H1 (cell line): ENCODE measurements at regions not wholly inside any gene's neighbourhood (a gene's known extent, or its start where the extent isn't known, plus 50 kb on each side); places are given as distances from the start of the nearest gene placed in this dataset.

Source experiments
- CTCF ChIA-PET: fragments of 300-600 bp; sonication (Branson Sonifier 250); formaldehyde crosslinking; loops from one replicate; lab custom pipeline; 2021; ENCODE audit not compliant: partially characterized antibody; lab: Charles Lee
- POLR2A ChIA-PET: fragments of 300-600 bp; sonication (Branson Sonifier 250); formaldehyde crosslinking; loops from one replicate; lab custom pipeline; 2021; ENCODE audit warnings: inconsistent platforms; ENCODE audit not compliant: partially characterized antibody; lab: Charles Lee
- DNase-seq, 2 experiments: peaks; one replicate each; pipeline versions ENCODE4 v3.0.0 to v3.0.0-alpha.2; 2010 to 2022; ENCODE audit warnings: low spot score in 2 of 2, low read depth in 1 of 2, mixed read lengths in 1 of 2
- FAIRE-seq: peaks from 2 replicates; lab custom pipeline; 2011; peaks lifted over from hg19 to GRCh38; lab: Jason Lieb, UNC
- H2AFZ ChIP-seq: 2 replicates; pipeline ENCODE4 v1.8.1; 2012; ENCODE audit warnings: low read length, inconsistent platforms
- H2AK5ac ChIP-seq: 2 replicates; pipeline ENCODE4 v1.6.1; 2013; ENCODE audit warnings: low read depth, low read length
- H2BK120ac ChIP-seq: replicated peaks from 2 replicates; pipeline ENCODE3; 2013; ENCODE audit warnings: low read depth, low read length, inconsistent platforms
- H2BK12ac ChIP-seq: 2 replicates; pipeline ENCODE4 v1.6.1; 2013; ENCODE audit warnings: low read depth, low read length
- H2BK15ac ChIP-seq: 2 replicates; pipeline ENCODE4 v1.6.1; 2013; ENCODE audit warnings: low read length
- H2BK20ac ChIP-seq: 2 replicates; pipeline ENCODE4 v1.6.1; 2013; ENCODE audit warnings: low read length
- H2BK5ac ChIP-seq: 2 replicates; pipeline ENCODE4 v1.6.1; 2013; ENCODE audit warnings: low read depth, low read length
- H3K14ac ChIP-seq: 2 replicates; pipeline ENCODE4 v1.6.1; 2013; ENCODE audit warnings: inconsistent platforms; ENCODE audit not compliant: insufficient read length
- H3K18ac ChIP-seq: 2 replicates; pipeline ENCODE4 v1.6.1; 2013; ENCODE audit warnings: low read length; ENCODE audit errors: extremely low read depth
- H3K23ac ChIP-seq: 2 replicates; pipeline ENCODE4 v1.6.1; 2013; ENCODE audit warnings: inconsistent platforms; ENCODE audit not compliant: insufficient read length
- H3K23me2 ChIP-seq: 2 replicates; pipeline ENCODE4 v1.6.1; 2013; ENCODE audit warnings: low read depth, low read length
- H3K27ac ChIP-seq: 2 replicates; pipeline ENCODE4 v1.6.1; 2011; ENCODE audit warnings: low read depth, low read length, inconsistent platforms
- H3K27me3 ChIP-seq, 4 experiments: replicated peaks in 1 of 4; 1 replicate in 1 of 4; 2 replicates in 3 of 4; pipeline versions ENCODE4 v1.6.1 to v1.8.1; 2011 to 2013; ENCODE audit warnings: low read length in 3 of 4, mild to moderate bottlenecking in 3 of 4, inconsistent platforms in 2 of 4, mixed read lengths in 2 of 4, moderate library complexity in 1 of 4; ENCODE audit not compliant: control insufficient read depth in 3 of 4, insufficient read depth in 3 of 4; ENCODE audit errors: extremely low read depth in 1 of 4
- H3K36me3 ChIP-seq, 4 experiments: 2 replicates each; pipeline versions ENCODE4 v1.6.1 to v1.8.1; 2011 to 2013; ENCODE audit warnings: mild to moderate bottlenecking in 4 of 4, low read length in 3 of 4, moderate library complexity in 2 of 4, control low read depth in 1 of 4, inconsistent platforms in 1 of 4; ENCODE audit not compliant: insufficient read depth in 4 of 4, control insufficient read depth in 2 of 4
- H3K4ac ChIP-seq: replicated peaks from 2 replicates; pipeline ENCODE3; 2013; ENCODE audit warnings: low read length, low read depth, mixed read lengths, inconsistent platforms; ENCODE audit not compliant: insufficient read length
- H3K4me1 ChIP-seq, 4 experiments: replicated peaks in 1 of 4; 1 replicate in 1 of 4; 2 replicates in 3 of 4; pipeline versions ENCODE4 v1.6.1 to v1.8.1; 2011 to 2013; ENCODE audit warnings: low read length in 3 of 4, inconsistent platforms in 2 of 4, mixed read lengths in 1 of 4; ENCODE audit not compliant: insufficient read depth in 4 of 4, control insufficient read depth in 3 of 4
- H3K4me2 ChIP-seq, 2 experiments: 2 replicates each; pipeline versions ENCODE4 v1.6.1 to v1.8.1; 2011 to 2013; ENCODE audit warnings: low read depth in 2 of 2, low read length in 2 of 2, control low read depth in 1 of 2, inconsistent platforms in 1 of 2, mild to moderate bottlenecking in 1 of 2; ENCODE audit not compliant: insufficient read depth in 1 of 2
- H3K4me3 ChIP-seq, 4 experiments: fragments of 200-600, 300-600 bp in 1 of 4; sonication (generic), shearing (Covaris generic), sonication (Bioruptor Twin) in 1 of 4; 2 replicates each; pipeline versions ENCODE4 v1.5.1 to v1.8.1; 2011 to 2016; ENCODE audit warnings: low read length in 4 of 4, low read depth in 3 of 4, control low read depth in 2 of 4, inconsistent platforms in 2 of 4, mild to moderate bottlenecking in 2 of 4, mixed read lengths in 1 of 4, moderate library complexity in 1 of 4; ENCODE audit not compliant: insufficient read depth in 2 of 4; ENCODE audit errors: extremely low read depth in 1 of 4
- H3K56ac ChIP-seq: replicated peaks from 2 replicates; pipeline ENCODE3; 2013; ENCODE audit warnings: low read depth, mild to moderate bottlenecking, mixed read lengths, low read length, inconsistent platforms; ENCODE audit not compliant: insufficient read length
- H3K79me1 ChIP-seq: 2 replicates; pipeline ENCODE4 v1.6.1; 2013; ENCODE audit warnings: low read depth, low read length, control low read depth
- H3K79me2 ChIP-seq, 2 experiments: 2 replicates each; pipeline versions ENCODE4 v1.6.1 to v1.8.1; 2012 to 2013; ENCODE audit warnings: low read length in 2 of 2, mild to moderate bottlenecking in 2 of 2, inconsistent platforms in 1 of 2; ENCODE audit not compliant: insufficient read depth in 2 of 2, control insufficient read depth in 1 of 2
- H3K9ac ChIP-seq, 4 experiments: replicated peaks in 1 of 4; 1 replicate in 1 of 4; 2 replicates in 3 of 4; pipeline versions ENCODE4 v1.6.1 to v1.8.1; 2011 to 2013; ENCODE audit warnings: low read depth in 3 of 4, low read length in 3 of 4, control low read depth in 2 of 4, mild to moderate bottlenecking in 2 of 4, moderate library complexity in 2 of 4, inconsistent platforms in 1 of 4; ENCODE audit errors: extremely low read depth in 1 of 4
- H3K9me3 ChIP-seq, 2 experiments: 2 replicates each; pipeline versions ENCODE4 v1.6.1 to v1.8.1; 2012 to 2013; ENCODE audit warnings: mild to moderate bottlenecking in 2 of 2, moderate library complexity in 2 of 2, control low read depth in 1 of 2, inconsistent platforms in 1 of 2, low read depth in 1 of 2, low read length in 1 of 2, mixed read lengths in 1 of 2; ENCODE audit not compliant: insufficient read depth in 2 of 2
- H4K20me1 ChIP-seq, 2 experiments: replicated peaks in 1 of 2; 2 replicates each; pipeline versions ENCODE3 to v1.8.1; 2011 to 2013; ENCODE audit warnings: inconsistent platforms in 2 of 2, low read length in 2 of 2, mild to moderate bottlenecking in 1 of 2; ENCODE audit not compliant: insufficient read depth in 2 of 2, control insufficient read depth in 1 of 2
- H4K5ac ChIP-seq: 2 replicates; pipeline ENCODE4 v1.6.1; 2013; ENCODE audit warnings: low read length, low read depth, mixed read lengths, inconsistent platforms; ENCODE audit not compliant: insufficient read length
- H4K8ac ChIP-seq: 2 replicates; pipeline ENCODE4 v1.8.0; 2013; ENCODE audit warnings: mild to moderate bottlenecking, moderate library complexity, low read length, inconsistent platforms; ENCODE audit not compliant: insufficient read depth; ENCODE audit errors: extremely low read depth
- H4K91ac ChIP-seq: replicated peaks from 2 replicates; pipeline ENCODE3; 2013; ENCODE audit warnings: low read length, mixed read lengths, inconsistent platforms; ENCODE audit not compliant: insufficient read length
- BACH1 ChIP-seq: IDR thresholded peaks from 2 replicates; pipeline ENCODE4 v1.6.1; 2012; ENCODE audit warnings: low read length, improper control_type of control experiment
- CREB1 ChIP-seq: IDR thresholded peaks from 2 replicates; pipeline ENCODE4 v1.6.1; 2012; ENCODE audit warnings: inconsistent platforms
- GTF2F1 ChIP-seq: IDR thresholded peaks from 2 replicates; pipeline ENCODE4 v1.6.1; 2012; ENCODE audit warnings: low read depth, low read length, improper control_type of control experiment, borderline replicate concordance
- POLR2AphosphoS5 ChIP-seq: IDR thresholded peaks from 2 replicates; pipeline ENCODE4 v1.6.1; 2011; ENCODE audit warnings: low read depth, low read length
- SIRT6 ChIP-seq: IDR thresholded peaks from one replicate; pipeline ENCODE4 v1.7.1; 2012; ENCODE audit warnings: low read length, inconsistent platforms
- WGBS, 2 experiments: shearing (Covaris generic) in 1 of 2; methylation state at CpG; one replicate each; pipeline versions ENCODE4 v1.1.6 to v1.1.7; 2013 to 2015; ENCODE audit warnings: low lambda C conversion rate in 2 of 2, mixed read lengths in 2 of 2, inconsistent platforms in 1 of 2, low coverage in 1 of 2, missing lambda C conversion rate in 1 of 2; ENCODE audit not compliant: insufficient replicate concordance in 2 of 2, insufficient coverage in 1 of 2, insufficient read length in 1 of 2; ENCODE audit errors: extremely low coverage in 1 of 2, missing lambda C conversion rate in 1 of 2; 5-methylcytosine and 5-hydroxymethylcytosine counted together

DNA sequence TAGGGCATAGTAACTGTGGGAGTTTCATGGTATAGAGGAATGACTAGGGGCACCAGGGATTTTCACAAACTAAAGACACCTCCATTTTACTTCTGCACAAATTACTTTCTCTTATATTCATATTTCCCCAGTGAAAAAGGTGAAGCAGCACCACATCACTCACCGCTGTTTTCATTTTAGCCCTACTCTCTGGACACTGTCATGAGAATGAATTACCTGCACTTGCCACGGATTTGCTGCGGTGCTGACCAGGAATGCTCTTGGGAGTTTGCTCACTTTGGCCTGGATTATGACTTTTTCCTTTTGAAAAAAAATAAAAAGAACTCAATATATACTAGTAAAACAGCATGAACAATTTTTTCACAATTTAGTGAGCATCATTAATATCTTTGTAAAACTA, 351.3 kb downstream of the NKX6-1 start:
- Histone ChIP-seq H3K27me3 (peaks cover 0 to 1% (median 0%) of the 10 kb centered on the region in 4 experiments; a peak in 1 of 7 replicates), H3K79me2 (no peaks in the 10 kb centered on the region), H3K4ac (no peak overlapping the region), H3K23ac (no peak overlapping the region), H2BK120ac (no peak overlapping the region), H3K4me1 (no peaks in the 10 kb centered on the region), H3K4me2 (no peak overlapping the region), H3K9ac (no peak overlapping the region), H3K23me2 (no peaks in the 10 kb centered on the region), H3K56ac (no peak overlapping the region), H4K91ac (no peak overlapping the region), H3K36me3 (no peaks in the 10 kb centered on the region), H3K14ac (no peak overlapping the region), H4K20me1 (no peaks in the 10 kb centered on the region), H2BK12ac (no peak overlapping the region), H4K8ac (no peak overlapping the region), H2AFZ (no peak overlapping the region), H2BK20ac (no peak overlapping the region), H3K18ac (no peak overlapping the region), H3K27ac (no peak overlapping the region), H3K4me3 (no peak overlapping the region), H3K9me3 (no peaks in the 10 kb centered on the region), H3K79me1 (no peaks in the 10 kb centered on the region), H2BK5ac (no peak overlapping the region), H4K5ac (no peak overlapping the region), H2AK5ac (no peak overlapping the region), H2BK15ac (no peak overlapping the region)
- 93% methylated on average over 3 of the region's 3 CpGs; no CpG with 5 or more reads in 1 of the 2 experiments for WGBS, 2 experiments
- FAIRE-seq (no peak), DNase-seq (no peak)
- ChIA-PET POLR2A (no interaction called here), CTCF (interaction anchor here (1.2 to 1.3 kb wide), 2 partner anchors 9 to 154 kb away, joined by 3 to 5 read pairs; no protein-coding TSS in a partner anchor)
- TF ChIP-seq POLR2AphosphoS5 (no peak), BACH1 (no peak), GTF2F1 (no peak), SIRT6 (no peak), CREB1 (no peak)
